HepG2 (cell line): ENCODE measurements at regions not wholly inside any gene's neighbourhood (a gene's known extent, or its start where the extent isn't known, plus 50 kb on each side); places are given as distances from the start of the nearest gene placed in this dataset.

Experiments used
- ATAC-seq: fragments of 200-7000 bp; cut with Tn5 transposase; 3 replicates; pipeline ENCODE4 v1.9.1; 2020; ENCODE audit warnings: mild to moderate bottlenecking, moderate library complexity
- BruUV-seq: library from RNA; stranded (reverse); fragments of 400-500 nt; replicated peaks from 2 replicates; lab custom pipeline; 2021; lab: Mats Ljungman, UMichigan
- CTCF ChIA-PET: fragments of 300-600 bp; formaldehyde crosslinking; extraction: SDS; loops from one replicate; lab custom pipeline; 2021; ENCODE audit warnings: low total read pairs, inconsistent platforms, low intra/inter-chr PET ratio; lab: Yijun Ruan, JAX
- POLR2A ChIA-PET: fragments of 350-600 bp; sonication (Branson Sonifier 250); formaldehyde crosslinking; loops from one replicate; lab custom pipeline; 2020; ENCODE audit warnings: antibody characterized with exemption, inconsistent platforms; lab: Yijun Ruan, JAX
- DNase-seq: peaks from one replicate; pipeline ENCODE4 v3.0.0-alpha.2; 2015; ENCODE audit warnings: low spot score
- FAIRE-seq: peaks from 3 replicates; lab custom pipeline; 2011; peaks lifted over from hg19 to GRCh38; lab: Jason Lieb, UNC
- H2AFZ ChIP-seq: one replicate; pipeline ENCODE4 v1.6.1; 2011; ENCODE audit warnings: low read length, inconsistent platforms
- H3K27ac ChIP-seq: fragments of 300-600 bp; 3 replicates; pipeline ENCODE4 v1.8.0; 2011; ENCODE audit warnings: mixed run types, mild to moderate bottlenecking, mixed read lengths, low read length, inconsistent platforms; ENCODE audit not compliant: insufficient read depth; ENCODE audit errors: extremely low read length
- H3K27me3 ChIP-seq, 2 experiments: fragments of 200-600 bp in 1 of 2; 2 replicates in 1 of 2; 3 replicates in 1 of 2; pipeline versions ENCODE4 v1.6.0 to v1.8.0; 2011; ENCODE audit warnings: low read length in 2 of 2, mild to moderate bottlenecking in 2 of 2, moderate library complexity in 2 of 2, inconsistent platforms in 1 of 2; ENCODE audit not compliant: insufficient read depth in 2 of 2, control insufficient read depth in 1 of 2
- H3K36me3 ChIP-seq, 2 experiments: fragments of 200-600 bp in 1 of 2; replicated peaks in 1 of 2; 2 replicates in 1 of 2; 3 replicates in 1 of 2; pipeline versions ENCODE4 v1.5.1 to v1.8.0; 2011; ENCODE audit warnings: low read length in 2 of 2, inconsistent platforms in 1 of 2; ENCODE audit not compliant: insufficient read depth in 2 of 2, control insufficient read depth in 1 of 2
- H3K4me1 ChIP-seq: 2 replicates; pipeline ENCODE4 v1.5.1; 2012; ENCODE audit warnings: low read length, inconsistent platforms; ENCODE audit not compliant: insufficient read depth
- H3K4me2 ChIP-seq: 2 replicates; pipeline ENCODE4 v1.6.0; 2011; ENCODE audit warnings: low read depth, low read length, inconsistent platforms
- H3K4me3 ChIP-seq, 3 experiments: fragments of 200-600 bp in 1 of 3; sonication (generic), shearing (Covaris generic) in 1 of 3; replicated peaks in 1 of 3; 2 replicates each; pipeline ENCODE4 v1.5.1; 2011 to 2016; ENCODE audit warnings: low read length in 3 of 3, inconsistent platforms in 2 of 3, low read depth in 2 of 3, mild to moderate bottlenecking in 2 of 3, control low read depth in 1 of 3, mixed read lengths in 1 of 3; ENCODE audit not compliant: insufficient read depth in 1 of 3
- H3K79me2 ChIP-seq: one replicate; pipeline ENCODE4 v1.6.1; 2011; ENCODE audit warnings: low read length, inconsistent platforms; ENCODE audit not compliant: insufficient read depth
- H3K9ac ChIP-seq: 2 replicates; pipeline ENCODE4 v1.6.0; 2011; ENCODE audit warnings: mild to moderate bottlenecking, low read depth, low read length, inconsistent platforms; ENCODE audit not compliant: insufficient read depth
- H3K9me3 ChIP-seq: 2 replicates; pipeline ENCODE4 v1.5.1; 2012; ENCODE audit warnings: mild to moderate bottlenecking, low read length
- H4K20me1 ChIP-seq: 2 replicates; pipeline ENCODE4 v1.6.0; 2011; ENCODE audit warnings: inconsistent platforms, mild to moderate bottlenecking, low read length, moderate library complexity; ENCODE audit not compliant: insufficient read depth
- ARHGAP35 ChIP-seq: sonication (generic); formaldehyde crosslinking; IDR thresholded peaks from 2 replicates; pipeline ENCODE4 v1.9.0; 2022; ENCODE audit warnings: mild to moderate bottlenecking, inconsistent platforms, moderate library complexity, missing genetic modification reagents, borderline replicate concordance
- CHD2 ChIP-seq: IDR thresholded peaks from 2 replicates; pipeline ENCODE4 v1.6.1; 2011; ENCODE audit warnings: low read depth, low read length, improper control_type of control experiment
- CSRNP1 ChIP-seq: sonication (generic); formaldehyde crosslinking; IDR thresholded peaks from 2 replicates; pipeline ENCODE4 v1.8.1; 2023; ENCODE audit warnings: mild to moderate bottlenecking, missing genetic modification reagents
- EHMT2 ChIP-seq: fragments of 200-600 bp; sonication (generic); IDR thresholded peaks from 2 replicates; pipeline ENCODE4 v1.7.0; 2017; ENCODE audit warnings: antibody characterized with exemption, low read depth, low read length, borderline replicate concordance
- KAT2B ChIP-seq: fragments of 150-350 bp; IDR thresholded peaks from 2 replicates; pipeline ENCODE4 v1.6.1; 2014; ENCODE audit warnings: low read depth, low read length, borderline replicate concordance
- ZBTB42 ChIP-seq: sonication (generic); formaldehyde crosslinking; IDR thresholded peaks from 2 replicates; pipeline ENCODE4 v1.5.0; 2020; ENCODE audit warnings: mild to moderate bottlenecking, missing genetic modification reagents
- ZNF614 ChIP-seq: IDR thresholded peaks from 2 replicates; pipeline ENCODE4 v1.6.1; 2018; ENCODE audit warnings: missing biosample characterization, missing genetic modification reagents, inconsistent platforms, borderline replicate concordance
- ZZZ3 ChIP-seq: sonication (generic); formaldehyde crosslinking; IDR thresholded peaks from 2 replicates; pipeline ENCODE4 v1.4.0; 2020; ENCODE audit warnings: missing genetic modification reagents, mild to moderate bottlenecking, borderline replicate concordance
- WGBS: methylation state at CpG from one replicate; pipeline ENCODE4 v1.1.6; 2017; ENCODE audit warnings: low lambda C conversion rate; 5-methylcytosine and 5-hydroxymethylcytosine counted together
- in situ Hi-C: cut with HindIII; loops from 2 replicates; pipeline ENCODE4 v1.10.0; 2017; ENCODE audit warnings: low pct_unique_long_range_greater_than_20kb; ENCODE audit not compliant: extremely low pct_ligation_motif_present
- intact Hi-C: fragments of 100-400 bp; cut with micrococcal nuclease; formaldehyde crosslinking; loops from one replicate; pipeline ENCODE4 v1.10.0; 2022; ENCODE audit not compliant: unreplicated experiment
- TF ChIP-seq, protein P1 (sequence below): sonication (generic); formaldehyde crosslinking; IDR thresholded peaks from 2 replicates; pipeline ENCODE4 v1.4.0; 2020; ENCODE audit warnings: missing genetic modification reagents, borderline replicate concordance
- TF ChIP-seq, protein P2 (sequence below): sonication (generic); formaldehyde crosslinking; IDR thresholded peaks from 2 replicates; pipeline ENCODE4 v1.4.0; 2020; ENCODE audit warnings: missing genetic modification reagents, borderline replicate concordance
- TF ChIP-seq, protein P3 (sequence below): sonication (generic); formaldehyde crosslinking; IDR thresholded peaks from 2 replicates; pipeline ENCODE4 v1.5.0; 2020; ENCODE audit warnings: missing genetic modification reagents

DNA sequence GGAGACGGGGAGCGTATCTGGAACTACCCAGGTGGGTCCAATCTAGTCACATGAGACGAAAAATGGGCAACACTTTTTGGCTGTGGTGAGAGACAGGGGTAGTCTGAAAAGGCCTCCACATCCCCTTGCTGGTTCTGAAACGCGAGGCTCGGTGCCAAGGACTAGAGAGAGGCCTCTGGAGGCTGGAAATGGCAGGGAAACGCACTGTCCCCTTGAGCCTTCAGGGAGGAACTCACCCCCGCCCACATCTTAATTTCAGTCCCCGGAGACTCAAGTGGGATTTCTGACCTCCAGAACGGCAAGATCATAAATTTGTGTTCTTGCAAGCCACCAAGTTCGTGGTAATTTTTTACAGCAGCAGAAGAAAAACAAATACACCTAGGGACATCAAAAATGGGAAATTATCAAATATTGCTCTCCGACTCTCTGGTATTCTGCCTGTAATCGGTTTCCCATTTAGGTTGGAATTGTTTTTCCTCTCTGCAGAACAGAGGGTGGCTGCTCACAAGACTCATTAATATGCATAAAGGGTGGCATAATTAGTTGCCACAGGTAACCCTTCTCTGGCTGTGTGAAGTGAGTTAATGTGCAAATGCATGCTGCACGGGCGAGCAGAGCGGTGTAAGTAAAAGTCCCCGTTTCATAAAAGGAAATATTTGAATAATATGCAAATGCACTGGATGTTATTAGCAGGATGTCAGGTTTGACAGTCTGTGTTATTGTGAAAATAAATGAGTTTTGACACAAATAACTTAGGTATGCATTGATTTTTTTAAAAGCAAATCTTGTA, 185.7 kb downstream of the ARRDC4 start (continued):
- TF ChIP-seq, protein P1, sequence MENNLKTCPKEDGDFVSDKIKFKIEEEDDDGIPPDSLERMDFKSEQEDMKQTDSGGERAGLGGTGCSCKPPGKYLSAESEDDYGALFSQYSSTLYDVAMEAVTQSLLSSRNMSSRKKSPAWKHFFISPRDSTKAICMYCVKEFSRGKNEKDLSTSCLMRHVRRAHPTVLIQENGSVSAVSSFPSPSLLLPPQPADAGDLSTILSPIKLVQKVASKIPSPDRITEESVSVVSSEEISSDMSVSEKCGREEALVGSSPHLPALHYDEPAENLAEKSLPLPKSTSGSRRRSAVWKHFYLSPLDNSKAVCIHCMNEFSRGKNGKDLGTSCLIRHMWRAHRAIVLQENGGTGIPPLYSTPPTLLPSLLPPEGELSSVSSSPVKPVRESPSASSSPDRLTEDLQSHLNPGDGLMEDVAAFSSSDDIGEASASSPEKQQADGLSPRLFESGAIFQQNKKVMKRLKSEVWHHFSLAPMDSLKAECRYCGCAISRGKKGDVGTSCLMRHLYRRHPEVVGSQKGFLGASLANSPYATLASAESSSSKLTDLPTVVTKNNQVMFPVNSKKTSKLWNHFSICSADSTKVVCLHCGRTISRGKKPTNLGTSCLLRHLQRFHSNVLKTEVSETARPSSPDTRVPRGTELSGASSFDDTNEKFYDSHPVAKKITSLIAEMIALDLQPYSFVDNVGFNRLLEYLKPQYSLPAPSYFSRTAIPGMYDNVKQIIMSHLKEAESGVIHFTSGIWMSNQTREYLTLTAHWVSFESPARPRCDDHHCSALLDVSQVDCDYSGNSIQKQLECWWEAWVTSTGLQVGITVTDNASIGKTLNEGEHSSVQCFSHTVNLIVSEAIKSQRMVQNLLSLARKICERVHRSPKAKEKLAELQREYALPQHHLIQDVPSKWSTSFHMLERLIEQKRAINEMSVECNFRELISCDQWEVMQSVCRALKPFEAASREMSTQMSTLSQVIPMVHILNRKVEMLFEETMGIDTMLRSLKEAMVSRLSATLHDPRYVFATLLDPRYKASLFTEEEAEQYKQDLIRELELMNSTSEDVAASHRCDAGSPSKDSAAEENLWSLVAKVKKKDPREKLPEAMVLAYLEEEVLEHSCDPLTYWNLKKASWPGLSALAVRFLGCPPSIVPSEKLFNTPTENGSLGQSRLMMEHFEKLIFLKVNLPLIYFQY (CRISPR knock-in tag): no peak
- TF ChIP-seq ARHGAP35 (CRISPR knock-in tag) (no peak), CHD2 (no peak), ZNF614 (CRISPR knock-in tag) (no peak), KAT2B (no peak), ZZZ3 (CRISPR knock-in tag) (no peak), EHMT2 (no peak)

DNA sequence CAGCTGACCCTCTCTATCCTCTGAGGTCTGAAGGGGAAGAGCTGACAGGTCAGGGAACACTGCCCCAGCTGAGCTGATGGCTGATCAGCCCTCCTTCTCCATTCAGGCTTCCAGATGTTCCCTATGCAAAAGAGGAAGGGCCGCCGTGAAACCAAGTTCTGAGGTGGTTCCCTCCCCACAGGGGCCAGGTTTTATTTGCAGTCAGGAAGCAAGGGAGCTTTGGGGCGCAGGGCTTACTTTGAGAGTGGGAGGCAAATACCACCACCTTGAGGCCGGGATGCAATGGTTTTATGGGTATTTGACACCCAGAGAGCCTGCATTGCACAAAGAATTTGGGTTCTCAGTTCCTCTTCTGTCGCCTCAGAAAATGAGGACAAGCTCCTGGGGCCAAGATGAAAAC, 186.9 kb downstream of the ARRDC4 start:
- H2AFZ ChIP-seq: no peak overlapping the region
- WGBS: 16% methylated on average over 4 of the region's 5 CpGs
- H4K20me1 ChIP-seq: no peaks in the 10 kb centered on the region
- H3K79me2 ChIP-seq: no peaks in the 10 kb centered on the region
- no TSS peak for BruUV-seq
- no peak overlapping the region for H3K9ac ChIP-seq
- no peak for ATAC-seq
- H3K36me3 ChIP-seq: no peaks in the 10 kb centered on the region
- no peaks in the 10 kb centered on the region for H3K9me3 ChIP-seq
- CTCF ChIA-PET: no interaction called here
- no peak for DNase-seq
- no peak overlapping the region for H3K4me3 ChIP-seq
- no peak for FAIRE-seq
- in situ Hi-C loops: no loop called here
- H3K4me1 ChIP-seq: no peaks in the 10 kb centered on the region
- intact Hi-C loops: no loop called here
- no peaks in the 10 kb centered on the region; a peak in 1 of 5 replicates for H3K27me3 ChIP-seq
- H3K4me2 ChIP-seq: no peak overlapping the region
- POLR2A ChIA-PET: no interaction called here
- H3K27ac ChIP-seq: no peak overlapping the region
- TF ChIP-seq, protein P2, sequence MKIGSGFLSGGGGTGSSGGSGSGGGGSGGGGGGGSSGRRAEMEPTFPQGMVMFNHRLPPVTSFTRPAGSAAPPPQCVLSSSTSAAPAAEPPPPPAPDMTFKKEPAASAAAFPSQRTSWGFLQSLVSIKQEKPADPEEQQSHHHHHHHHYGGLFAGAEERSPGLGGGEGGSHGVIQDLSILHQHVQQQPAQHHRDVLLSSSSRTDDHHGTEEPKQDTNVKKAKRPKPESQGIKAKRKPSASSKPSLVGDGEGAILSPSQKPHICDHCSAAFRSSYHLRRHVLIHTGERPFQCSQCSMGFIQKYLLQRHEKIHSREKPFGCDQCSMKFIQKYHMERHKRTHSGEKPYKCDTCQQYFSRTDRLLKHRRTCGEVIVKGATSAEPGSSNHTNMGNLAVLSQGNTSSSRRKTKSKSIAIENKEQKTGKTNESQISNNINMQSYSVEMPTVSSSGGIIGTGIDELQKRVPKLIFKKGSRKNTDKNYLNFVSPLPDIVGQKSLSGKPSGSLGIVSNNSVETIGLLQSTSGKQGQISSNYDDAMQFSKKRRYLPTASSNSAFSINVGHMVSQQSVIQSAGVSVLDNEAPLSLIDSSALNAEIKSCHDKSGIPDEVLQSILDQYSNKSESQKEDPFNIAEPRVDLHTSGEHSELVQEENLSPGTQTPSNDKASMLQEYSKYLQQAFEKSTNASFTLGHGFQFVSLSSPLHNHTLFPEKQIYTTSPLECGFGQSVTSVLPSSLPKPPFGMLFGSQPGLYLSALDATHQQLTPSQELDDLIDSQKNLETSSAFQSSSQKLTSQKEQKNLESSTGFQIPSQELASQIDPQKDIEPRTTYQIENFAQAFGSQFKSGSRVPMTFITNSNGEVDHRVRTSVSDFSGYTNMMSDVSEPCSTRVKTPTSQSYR (CRISPR knock-in tag): no peak
- TF ChIP-seq, protein P3, sequence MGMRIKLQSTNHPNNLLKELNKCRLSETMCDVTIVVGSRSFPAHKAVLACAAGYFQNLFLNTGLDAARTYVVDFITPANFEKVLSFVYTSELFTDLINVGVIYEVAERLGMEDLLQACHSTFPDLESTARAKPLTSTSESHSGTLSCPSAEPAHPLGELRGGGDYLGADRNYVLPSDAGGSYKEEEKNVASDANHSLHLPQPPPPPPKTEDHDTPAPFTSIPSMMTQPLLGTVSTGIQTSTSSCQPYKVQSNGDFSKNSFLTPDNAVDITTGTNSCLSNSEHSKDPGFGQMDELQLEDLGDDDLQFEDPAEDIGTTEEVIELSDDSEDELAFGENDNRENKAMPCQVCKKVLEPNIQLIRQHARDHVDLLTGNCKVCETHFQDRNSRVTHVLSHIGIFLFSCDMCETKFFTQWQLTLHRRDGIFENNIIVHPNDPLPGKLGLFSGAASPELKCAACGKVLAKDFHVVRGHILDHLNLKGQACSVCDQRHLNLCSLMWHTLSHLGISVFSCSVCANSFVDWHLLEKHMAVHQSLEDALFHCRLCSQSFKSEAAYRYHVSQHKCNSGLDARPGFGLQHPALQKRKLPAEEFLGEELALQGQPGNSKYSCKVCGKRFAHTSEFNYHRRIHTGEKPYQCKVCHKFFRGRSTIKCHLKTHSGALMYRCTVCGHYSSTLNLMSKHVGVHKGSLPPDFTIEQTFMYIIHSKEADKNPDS (CRISPR knock-in tag): no peak
- TF ChIP-seq CSRNP1 (CRISPR knock-in tag): no peak
- TF ChIP-seq ZBTB42 (CRISPR knock-in tag): no peak
